GM21390 (cell line): ENCODE measurements at regions not wholly inside any gene's neighbourhood (a gene's known extent, or its start where the extent isn't known, plus 50 kb on each side); places are given as distances from the start of the nearest gene placed in this dataset.

Experiments used
- ATAC-seq: cut with Tn5 transposase; IDR thresholded peaks from one replicate; pipeline ENCODE4 v1.9.1; 2021; ENCODE audit not compliant: unreplicated experiment

- ATAC-seq: no peak
Measured at GRCh38 chr7:46559194-46559832, 638.2 kb upstream of the IGFBP3 start.

GRCh38 chr7:46558482-46559193, 637.6 kb upstream of the IGFBP3 start:
- no peak for ATAC-seq

GRCh38 chr7:46557781-46558180, 636.7 kb upstream of the IGFBP3 start:
- ATAC-seq: no peak

GRCh38 chr7:46557295-46557711, 636.2 kb upstream of the IGFBP3 start:
- no peak for ATAC-seq

GRCh38 chr7:46554688-46555422, 633.8 kb upstream of the IGFBP3 start:
- no peak for ATAC-seq

GRCh38 chr7:46551603-46552002, 630.5 kb upstream of the IGFBP3 start:
- no peak for ATAC-seq

- no peak for ATAC-seq
Measured at GRCh38 chr7:46550864-46551263, 629.8 kb upstream of the IGFBP3 start.

- no peak for ATAC-seq
Measured at GRCh38 chr7:46549892-46550639, 629.0 kb upstream of the IGFBP3 start.

- no peak for ATAC-seq
Measured at GRCh38 chr7:46549347-46549746, 628.3 kb upstream of the IGFBP3 start.

- no peak for ATAC-seq
Measured at GRCh38 chr7:46547044-46547443, 626.0 kb upstream of the IGFBP3 start.

GRCh38 chr7:46545790-46546189, 624.7 kb upstream of the IGFBP3 start:
- no peak for ATAC-seq

GRCh38 chr7:46544396-46545008, 623.4 kb upstream of the IGFBP3 start:
- ATAC-seq: no peak

GRCh38 chr7:46542076-46542475, 621.0 kb upstream of the IGFBP3 start:
- ATAC-seq: no peak

- ATAC-seq: no peak
Measured at GRCh38 chr7:46539892-46540483, 618.9 kb upstream of the IGFBP3 start.

GRCh38 chr7:46537191-46537905, 616.3 kb upstream of the IGFBP3 start:
- no peak for ATAC-seq

- ATAC-seq: no peak
Measured at GRCh38 chr7:46534664-46535588, 613.9 kb upstream of the IGFBP3 start.

GRCh38 chr7:46533946-46534345, 612.9 kb upstream of the IGFBP3 start:
- ATAC-seq: no peak

GRCh38 chr7:46532571-46532970, 611.5 kb upstream of the IGFBP3 start:
- ATAC-seq: no peak
